ENCODE measurements at regions not wholly inside any gene's neighbourhood (a gene's known extent, or its start where the extent isn't known, plus 50 kb on each side); places are given as distances from the start of the nearest gene placed in this dataset.
"Not testable (repeated sequence)": the region's sequence is repeated elsewhere in the genome, so short reads cannot be mapped to it uniquely, and the experiment has no call there.

- intact Hi-C loops (cut with DNase I) = no loop called here
- 43% methylated on average over 2 of the region's 2 CpGs for WGBS
- Histone ChIP-seq H3K4me3 (ENCODE audit: low read length) (no peak overlapping the region), H3K27me3 (ENCODE audit: control insufficient read depth, insufficient read depth) (no peaks in the 10 kb centered on the region), H3K27ac (ENCODE audit: low read length) (no peak overlapping the region), H3K9me3 (ENCODE audit: control insufficient read depth, low read length) (no peaks in the 10 kb centered on the region), H3K4me1 (ENCODE audit: control insufficient read depth, insufficient read depth, low read length) (no peaks in the 10 kb centered on the region)
- DNase-seq (no peak), ATAC-seq (no peak)
Observed at GRCh38 chr2:209311948-209312347, 111.9 kb upstream of the MAP2 start.

GRCh38 chr2:209312450-209312849, 111.4 kb upstream of the MAP2 start:
- WGBS = 86% methylated on average over 1 of the region's 1 CpG

GRCh38 chr2:209314653-209315052, 109.2 kb upstream of the MAP2 start:
- no peak overlapping the region for H3K27ac ChIP-seq (ENCODE audit: low read length)
- no peak overlapping the region for H3K4me3 ChIP-seq (ENCODE audit: low read length)
- 92% methylated on average over 2 of the region's 2 CpGs for WGBS
- no peaks in the 10 kb centered on the region for H3K27me3 ChIP-seq (ENCODE audit: control insufficient read depth, insufficient read depth)
- no peak for ATAC-seq
- H3K9me3 ChIP-seq (ENCODE audit: control insufficient read depth, low read length) = no peaks in the 10 kb centered on the region
- intact Hi-C loops (cut with DNase I) = no loop called here
- no peaks in the 10 kb centered on the region for H3K4me1 ChIP-seq (ENCODE audit: control insufficient read depth, insufficient read depth, low read length)
- DNase-seq = no peak

More at GRCh38 chr2:209312450-209312849, 111.4 kb upstream of the MAP2 start:
- H3K27ac ChIP-seq (ENCODE audit: low read length); intact Hi-C loops (cut with DNase I); H3K27me3 ChIP-seq (ENCODE audit: control insufficient read depth, insufficient read depth); DNase-seq; H3K4me3 ChIP-seq (ENCODE audit: low read length); ATAC-seq; H3K9me3 ChIP-seq (ENCODE audit: control insufficient read depth, low read length); H3K4me1 ChIP-seq (ENCODE audit: control insufficient read depth, insufficient read depth, low read length): not testable (repeated sequence)

GRCh38 chr2:209316141-209316540, 107.7 kb upstream of the MAP2 start:
- H3K27ac ChIP-seq (ENCODE audit: low read length) = no peak overlapping the region
- ATAC-seq = no peak

GRCh38 chr2:209321076-209321475, 102.8 kb upstream of the MAP2 start:
- ATAC-seq = no peak
- no peak overlapping the region for H3K27ac ChIP-seq (ENCODE audit: low read length)
- DNase-seq = no peak
- no peaks in the 10 kb centered on the region for H3K9me3 ChIP-seq (ENCODE audit: control insufficient read depth, low read length)
- no peaks in the 10 kb centered on the region for H3K27me3 ChIP-seq (ENCODE audit: control insufficient read depth, insufficient read depth)
- no peak overlapping the region for H3K4me3 ChIP-seq (ENCODE audit: low read length)
- intact Hi-C loops (cut with DNase I) = no loop called here
- no peaks in the 10 kb centered on the region for H3K4me1 ChIP-seq (ENCODE audit: control insufficient read depth, insufficient read depth, low read length)
- 74% methylated on average over 3 of the region's 3 CpGs for WGBS

More at GRCh38 chr2:209316141-209316540, 107.7 kb upstream of the MAP2 start:
- no peak overlapping the region for H3K4me3 ChIP-seq (ENCODE audit: low read length)
- H3K27me3 ChIP-seq (ENCODE audit: control insufficient read depth, insufficient read depth) = no peaks in the 10 kb centered on the region
- no peaks in the 10 kb centered on the region for H3K4me1 ChIP-seq (ENCODE audit: control insufficient read depth, insufficient read depth, low read length)
- H3K9me3 ChIP-seq (ENCODE audit: control insufficient read depth, low read length) = no peaks in the 10 kb centered on the region
- intact Hi-C loops (cut with DNase I) = no loop called here
- WGBS = 51% methylated on average over 2 of the region's 2 CpGs
- DNase-seq = no peak

GRCh38 chr2:209321581-209321980, 102.3 kb upstream of the MAP2 start:
- H3K4me1 ChIP-seq (ENCODE audit: control insufficient read depth, insufficient read depth, low read length) = no peaks in the 10 kb centered on the region
- no peak overlapping the region for H3K4me3 ChIP-seq (ENCODE audit: low read length)
- no peak overlapping the region for H3K27ac ChIP-seq (ENCODE audit: low read length)
- no peaks in the 10 kb centered on the region for H3K9me3 ChIP-seq (ENCODE audit: control insufficient read depth, low read length)
- ATAC-seq (no peak), DNase-seq (no peak)
- 90% methylated on average over 3 of the region's 3 CpGs for WGBS
- no peaks in the 10 kb centered on the region for H3K27me3 ChIP-seq (ENCODE audit: control insufficient read depth, insufficient read depth)
- intact Hi-C loops (cut with DNase I) = no loop called here

GRCh38 chr2:209322041-209322440, 101.8 kb upstream of the MAP2 start:
- 62% methylated on average over 1 of the region's 1 CpG for WGBS
- Histone ChIP-seq H3K27ac (ENCODE audit: low read length) (no peak overlapping the region), H3K9me3 (ENCODE audit: control insufficient read depth, low read length) (no peaks in the 10 kb centered on the region), H3K27me3 (ENCODE audit: control insufficient read depth, insufficient read depth) (no peaks in the 10 kb centered on the region), H3K4me3 (ENCODE audit: low read length) (no peak overlapping the region), H3K4me1 (ENCODE audit: control insufficient read depth, insufficient read depth, low read length) (no peaks in the 10 kb centered on the region)
- ATAC-seq = no peak
- intact Hi-C loops (cut with DNase I) = no loop called here
- DNase-seq = no peak

GRCh38 chr2:209322905-209323512, 100.8 kb upstream of the MAP2 start:
- ATAC-seq (no peak), DNase-seq (no peak)
- no peaks in the 10 kb centered on the region for H3K27me3 ChIP-seq (ENCODE audit: control insufficient read depth, insufficient read depth)
- no peaks in the 10 kb centered on the region for H3K4me1 ChIP-seq (ENCODE audit: control insufficient read depth, insufficient read depth, low read length)
- WGBS = 74% methylated on average over 5 of the region's 5 CpGs
- no peak overlapping the region for H3K4me3 ChIP-seq (ENCODE audit: low read length)
- no peaks in the 10 kb centered on the region for H3K9me3 ChIP-seq (ENCODE audit: control insufficient read depth, low read length)
- H3K27ac ChIP-seq (ENCODE audit: low read length) = no peak overlapping the region
- intact Hi-C loops (cut with DNase I) = no loop called here

- Histone ChIP-seq H3K27ac (ENCODE audit: low read length) (no peak overlapping the region), H3K4me3 (ENCODE audit: low read length) (no peak overlapping the region), H3K9me3 (ENCODE audit: control insufficient read depth, low read length) (no peaks in the 10 kb centered on the region), H3K4me1 (ENCODE audit: control insufficient read depth, insufficient read depth, low read length) (no peaks in the 10 kb centered on the region), H3K27me3 (ENCODE audit: control insufficient read depth, insufficient read depth) (no peaks in the 10 kb centered on the region)
- DNase-seq (no peak), ATAC-seq (no peak)
- WGBS = 73% methylated on average over 2 of the region's 2 CpGs
- intact Hi-C loops (cut with DNase I) = no loop called here
Observed at GRCh38 chr2:209323738-209324137, 100.1 kb upstream of the MAP2 start.

GRCh38 chr2:209324281-209324680, 99.6 kb upstream of the MAP2 start:
- H3K4me1 ChIP-seq (ENCODE audit: control insufficient read depth, insufficient read depth, low read length) = no peaks in the 10 kb centered on the region
- no peak overlapping the region for H3K27ac ChIP-seq (ENCODE audit: low read length)
- no peaks in the 10 kb centered on the region for H3K9me3 ChIP-seq (ENCODE audit: control insufficient read depth, low read length)
- DNase-seq = no peak
- no peak for ATAC-seq
- intact Hi-C loops (cut with DNase I) = no loop called here
- H3K4me3 ChIP-seq (ENCODE audit: low read length) = no peak overlapping the region
- no peaks in the 10 kb centered on the region for H3K27me3 ChIP-seq (ENCODE audit: control insufficient read depth, insufficient read depth)

- Histone ChIP-seq H3K27me3 (ENCODE audit: control insufficient read depth, insufficient read depth) (no peaks in the 10 kb centered on the region), H3K9me3 (ENCODE audit: control insufficient read depth, low read length) (no peaks in the 10 kb centered on the region), H3K27ac (ENCODE audit: low read length) (no peak overlapping the region), H3K4me1 (ENCODE audit: control insufficient read depth, insufficient read depth, low read length) (no peaks in the 10 kb centered on the region), H3K4me3 (ENCODE audit: low read length) (no peak overlapping the region)
- intact Hi-C loops (cut with DNase I) = loop anchor here in 3 of 4 donors (10.0 kb wide), 3 partner anchors 223 to 623 kb away; no protein-coding TSS in a partner anchor
- DNase-seq (no peak), ATAC-seq (no peak)
- 24% methylated on average over 1 of the region's 1 CpG for WGBS
Observed at GRCh38 chr2:209331291-209331844, 92.5 kb upstream of the MAP2 start.

All from right cardiac atrium (tissue), 5 donors.